Fibroblast of lung (primary cell): ENCODE measurements at regions not wholly inside any gene's neighbourhood (a gene's known extent, or its start where the extent isn't known, plus 50 kb on each side); places are given as distances from the start of the nearest gene placed in this dataset.

Experiments used
- EZH2 ChIP-seq: IDR thresholded peaks from 2 replicates; pipeline ENCODE4 v1.5.1; 2012; ENCODE audit warnings: low read length, control low read depth, mild to moderate bottlenecking; ENCODE audit errors: missing control alignments
- TF ChIP-seq, protein P1 (sequence below), 2 donors: IDR thresholded peaks in 1 of 2; conservative IDR thresholded peaks in 1 of 2; 1 replicate in 1 of 2; 2 replicates in 1 of 2; pipeline ENCODE4 v1.5.1; 2011 to 2012; ENCODE audit warnings: low read length in 2 of 2, control low read depth in 1 of 2, inconsistent platforms in 1 of 2, low read depth in 1 of 2, mild to moderate bottlenecking in 1 of 2

DNA sequence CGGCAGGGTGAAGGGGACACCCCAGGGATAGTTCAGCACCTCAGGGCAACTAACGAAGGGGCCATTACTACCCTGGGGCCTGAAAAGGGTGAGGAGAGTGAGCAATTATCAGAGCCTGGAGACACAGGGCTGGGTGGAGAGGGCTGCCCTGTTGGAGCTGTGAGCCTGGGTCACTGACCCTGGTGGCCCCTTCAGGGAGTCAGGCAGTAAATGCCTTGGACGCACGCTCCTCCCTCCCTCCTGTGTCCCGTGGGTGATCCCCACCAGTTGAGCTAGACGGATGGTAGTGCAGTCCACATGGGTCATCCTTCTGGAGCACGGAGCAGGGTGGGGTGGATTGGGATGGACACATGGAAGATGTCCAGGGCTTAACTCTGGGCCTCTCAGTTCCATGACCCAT, 305.3 kb downstream of the PTPRU start:
- TF ChIP-seq, protein P1, sequence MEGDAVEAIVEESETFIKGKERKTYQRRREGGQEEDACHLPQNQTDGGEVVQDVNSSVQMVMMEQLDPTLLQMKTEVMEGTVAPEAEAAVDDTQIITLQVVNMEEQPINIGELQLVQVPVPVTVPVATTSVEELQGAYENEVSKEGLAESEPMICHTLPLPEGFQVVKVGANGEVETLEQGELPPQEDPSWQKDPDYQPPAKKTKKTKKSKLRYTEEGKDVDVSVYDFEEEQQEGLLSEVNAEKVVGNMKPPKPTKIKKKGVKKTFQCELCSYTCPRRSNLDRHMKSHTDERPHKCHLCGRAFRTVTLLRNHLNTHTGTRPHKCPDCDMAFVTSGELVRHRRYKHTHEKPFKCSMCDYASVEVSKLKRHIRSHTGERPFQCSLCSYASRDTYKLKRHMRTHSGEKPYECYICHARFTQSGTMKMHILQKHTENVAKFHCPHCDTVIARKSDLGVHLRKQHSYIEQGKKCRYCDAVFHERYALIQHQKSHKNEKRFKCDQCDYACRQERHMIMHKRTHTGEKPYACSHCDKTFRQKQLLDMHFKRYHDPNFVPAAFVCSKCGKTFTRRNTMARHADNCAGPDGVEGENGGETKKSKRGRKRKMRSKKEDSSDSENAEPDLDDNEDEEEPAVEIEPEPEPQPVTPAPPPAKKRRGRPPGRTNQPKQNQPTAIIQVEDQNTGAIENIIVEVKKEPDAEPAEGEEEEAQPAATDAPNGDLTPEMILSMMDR (conservative IDR thresholded peaks at IDR 0.05 in 1 of 2, IDR thresholded peaks at IDR 0.05 in 1 of 2; ENCODE audit: low read depth in 1 of 2, low read length in 2 of 2), result no peak
- no peak for TF ChIP-seq EZH2
